ENCODE measurements at regions not wholly inside any gene's neighbourhood (a gene's known extent, or its start where the extent isn't known, plus 50 kb on each side); places are given as distances from the start of the nearest gene placed in this dataset.

DNA sequence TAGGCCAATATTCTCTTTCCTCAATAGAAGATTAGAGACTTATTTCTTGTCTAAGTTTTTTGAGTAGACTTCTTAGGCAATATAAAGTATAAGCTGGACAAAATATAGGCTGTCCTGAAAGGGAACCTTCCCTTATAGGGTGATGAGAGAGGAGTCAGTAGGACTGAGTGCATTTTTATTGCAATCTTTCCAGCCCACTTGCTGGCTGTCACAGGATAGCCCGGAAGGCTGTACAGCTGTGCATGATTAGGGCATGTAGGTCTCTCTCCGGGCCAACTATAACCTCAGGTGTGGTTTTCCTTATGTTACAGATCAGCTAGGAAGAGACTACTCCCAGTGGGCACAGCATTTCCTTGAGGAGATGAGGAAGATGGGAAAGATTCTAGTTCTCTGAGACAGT, 159.8 kb upstream of the MEF2C start:
- no peaks in the 10 kb centered on the region for H3K27me3 ChIP-seq (ENCODE audit: low read length)
- H3K4me2 ChIP-seq (ENCODE audit: low read depth, low read length, poor library complexity, severe bottlenecking), result no peak overlapping the region
- no peak overlapping the region for H2AFZ ChIP-seq (ENCODE audit: low read length)
- H3K4me1 ChIP-seq (ENCODE audit: low read length), result no peaks in the 10 kb centered on the region
- no peak overlapping the region for H3K9ac ChIP-seq (ENCODE audit: low read length)
- H3K27ac ChIP-seq (ENCODE audit: low read length), result no peak overlapping the region
- H4K20me1 ChIP-seq (ENCODE audit: insufficient read depth, low read depth, low read length), result no peaks in the 10 kb centered on the region
- no peak overlapping the region for H3K4me3 ChIP-seq (ENCODE audit: low read length)
- no peaks in the 10 kb centered on the region for H3K9me2 ChIP-seq (replicated peaks; ENCODE audit: insufficient read depth, low read length)
- no peak for DNase-seq
- H3K9me3 ChIP-seq (ENCODE audit: low read length), result no peaks in the 10 kb centered on the region
- H3K36me3 ChIP-seq (ENCODE audit: insufficient read depth, low read length), result no peaks in the 10 kb centered on the region
- H3K79me2 ChIP-seq (ENCODE audit: low read length), result no peaks in the 10 kb centered on the region

DNA sequence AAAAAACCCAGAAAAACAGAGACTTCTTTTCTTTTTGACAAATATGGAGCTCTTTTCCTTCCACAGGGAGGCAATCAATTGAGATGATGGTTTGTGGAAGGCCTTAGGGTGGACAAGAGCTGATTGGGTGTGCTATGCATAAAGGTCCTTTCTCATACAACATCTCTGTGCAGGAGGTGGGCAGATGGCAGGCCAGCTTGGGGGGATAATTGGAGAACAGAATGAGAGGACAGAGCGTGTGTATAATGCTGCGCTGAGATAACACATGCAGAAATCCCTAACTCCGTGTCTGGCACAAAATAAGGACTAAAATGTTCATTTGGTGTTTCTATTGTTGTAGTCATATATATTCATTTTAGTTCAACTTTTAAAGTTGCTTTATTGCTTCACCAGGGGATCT, 159.0 kb upstream of the MEF2C start:
- Histone ChIP-seq H3K4me3 (ENCODE audit: low read length) (no peak overlapping the region), H3K9me2 (replicated peaks; ENCODE audit: insufficient read depth, low read length) (no peaks in the 10 kb centered on the region), H2AFZ (ENCODE audit: low read length) (no peak overlapping the region), H3K36me3 (ENCODE audit: insufficient read depth, low read length) (no peaks in the 10 kb centered on the region), H3K79me2 (ENCODE audit: low read length) (no peaks in the 10 kb centered on the region), H4K20me1 (ENCODE audit: insufficient read depth, low read depth, low read length) (no peaks in the 10 kb centered on the region), H3K27ac (ENCODE audit: low read length) (no peak overlapping the region), H3K9me3 (ENCODE audit: low read length) (no peaks in the 10 kb centered on the region), H3K4me1 (ENCODE audit: low read length) (no peaks in the 10 kb centered on the region), H3K4me2 (ENCODE audit: low read depth, low read length, poor library complexity, severe bottlenecking) (no peak overlapping the region), H3K27me3 (ENCODE audit: low read length) (no peaks in the 10 kb centered on the region), H3K9ac (ENCODE audit: low read length) (no peak overlapping the region)
- DNase-seq, result no peak

DNA sequence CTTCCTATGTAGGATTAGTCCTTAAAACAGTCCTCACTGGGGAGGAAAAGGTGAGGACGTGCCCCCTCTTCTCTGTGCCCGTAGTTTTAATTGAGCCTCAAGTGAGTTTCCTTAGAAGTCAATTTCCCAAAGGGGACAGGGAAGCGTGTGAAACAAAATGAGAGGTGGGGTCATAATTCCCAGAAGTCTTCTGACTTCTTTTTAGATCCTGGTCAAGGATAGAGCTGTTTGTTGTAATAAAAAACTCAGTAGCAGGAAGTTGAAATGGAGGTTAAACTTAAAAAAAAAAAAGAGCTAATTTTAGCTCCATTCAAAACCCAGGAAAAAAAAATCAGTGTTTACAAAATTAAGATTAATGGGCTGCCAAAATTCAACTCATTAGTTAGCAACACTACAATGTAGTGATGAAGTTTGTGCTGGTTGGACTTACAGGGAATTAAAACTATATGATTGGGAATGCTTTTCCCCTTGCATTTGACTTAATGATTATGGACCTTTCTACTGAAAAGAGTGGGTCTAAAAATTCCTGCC, 158.3 kb upstream of the MEF2C start:
- no peaks in the 10 kb centered on the region for H3K27me3 ChIP-seq (ENCODE audit: low read length)
- H3K4me2 ChIP-seq (ENCODE audit: low read depth, low read length, poor library complexity, severe bottlenecking), result no peak overlapping the region
- no peaks in the 10 kb centered on the region for H3K4me1 ChIP-seq (ENCODE audit: low read length)
- H4K20me1 ChIP-seq (ENCODE audit: insufficient read depth, low read depth, low read length), result no peaks in the 10 kb centered on the region
- H3K9me3 ChIP-seq (ENCODE audit: low read length), result no peaks in the 10 kb centered on the region
- no peak overlapping the region for H2AFZ ChIP-seq (ENCODE audit: low read length)
- DNase-seq, result no peak
- no peak overlapping the region for H3K4me3 ChIP-seq (ENCODE audit: low read length)
- no peak overlapping the region for H3K27ac ChIP-seq (ENCODE audit: low read length)
- no peaks in the 10 kb centered on the region for H3K79me2 ChIP-seq (ENCODE audit: low read length)
- no peak overlapping the region for H3K9ac ChIP-seq (ENCODE audit: low read length)
- no peaks in the 10 kb centered on the region for H3K9me2 ChIP-seq (replicated peaks; ENCODE audit: insufficient read depth, low read length)
- no peaks in the 10 kb centered on the region for H3K36me3 ChIP-seq (ENCODE audit: insufficient read depth, low read length)

DNA sequence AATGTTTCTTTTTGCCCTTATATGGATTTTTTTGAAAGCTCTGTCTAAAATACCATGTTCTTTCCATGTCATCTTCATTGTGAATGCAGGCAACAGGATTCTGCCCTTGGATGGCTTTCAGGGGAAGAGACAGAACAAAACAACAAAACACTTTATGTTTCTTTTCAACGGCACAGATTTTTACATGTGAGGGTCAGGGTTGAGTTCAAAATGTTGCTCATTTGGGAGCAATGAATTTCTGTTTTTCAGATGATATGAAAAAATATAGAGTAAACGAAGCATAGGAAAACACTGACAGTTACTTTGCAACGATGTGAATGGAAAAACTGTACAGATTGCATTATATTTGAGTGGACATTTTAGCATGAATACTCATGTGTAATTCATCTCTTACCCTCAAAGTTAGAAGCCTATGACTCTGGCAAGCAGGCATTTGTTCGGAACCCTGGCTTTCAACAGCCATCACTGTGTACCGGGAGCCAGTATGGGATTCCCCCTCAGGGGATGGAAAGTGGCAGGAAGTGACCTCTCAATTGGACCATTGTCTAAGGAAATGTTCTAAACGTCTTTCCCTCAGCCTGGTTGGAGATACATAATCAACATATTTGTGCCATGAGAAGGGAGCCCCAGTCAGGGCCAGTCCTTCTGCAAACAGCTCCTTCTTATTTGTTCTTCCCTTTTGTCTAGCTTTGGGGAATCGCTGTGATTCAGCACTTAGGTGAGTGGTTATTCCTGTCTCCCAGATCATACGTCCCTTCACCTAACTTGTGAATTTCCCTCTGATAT, 153.9 kb upstream of the MEF2C start:
- H3K9me3 ChIP-seq (ENCODE audit: low read length), result no peaks in the 10 kb centered on the region
- no peak overlapping the region for H3K4me2 ChIP-seq (ENCODE audit: low read depth, low read length, poor library complexity, severe bottlenecking)
- no peaks in the 10 kb centered on the region for H3K27me3 ChIP-seq (ENCODE audit: low read length)
- H2AFZ ChIP-seq (ENCODE audit: low read length), result no peak overlapping the region
- H3K27ac ChIP-seq (ENCODE audit: low read length), result no peak overlapping the region
- no peak overlapping the region for H3K4me3 ChIP-seq (ENCODE audit: low read length)
- no peak for DNase-seq
- H3K9me2 ChIP-seq (replicated peaks; ENCODE audit: insufficient read depth, low read length), result no peaks in the 10 kb centered on the region
- H3K9ac ChIP-seq (ENCODE audit: low read length), result no peak overlapping the region
- no peaks in the 10 kb centered on the region for H3K36me3 ChIP-seq (ENCODE audit: insufficient read depth, low read length)
- H4K20me1 ChIP-seq (ENCODE audit: insufficient read depth, low read depth, low read length), result no peaks in the 10 kb centered on the region
- H3K79me2 ChIP-seq (ENCODE audit: low read length), result no peaks in the 10 kb centered on the region
- H3K4me1 ChIP-seq (ENCODE audit: low read length), result no peaks in the 10 kb centered on the region

DNA sequence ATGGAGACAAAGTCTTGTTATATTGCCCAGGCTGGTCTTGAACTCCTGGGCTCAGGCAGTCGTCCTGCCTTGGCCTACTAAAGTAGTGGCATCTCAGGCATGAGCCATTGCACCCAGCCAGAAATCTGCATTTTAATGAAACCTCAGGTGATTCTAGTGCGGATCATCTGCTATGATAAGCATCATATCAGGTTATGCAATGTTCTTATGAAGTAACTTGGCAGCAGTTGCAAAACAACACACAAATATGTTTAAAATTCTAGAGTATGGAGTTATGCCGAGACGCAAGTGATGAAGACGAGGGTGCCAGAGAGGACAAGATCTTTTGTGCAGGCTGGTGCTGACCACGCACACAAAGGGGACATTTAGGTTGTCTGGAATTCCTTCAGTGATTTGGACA, 153.2 kb upstream of the MEF2C start:
- Histone ChIP-seq H4K20me1 (ENCODE audit: insufficient read depth, low read depth, low read length) (no peaks in the 10 kb centered on the region), H3K9ac (ENCODE audit: low read length) (no peak overlapping the region), H3K27ac (ENCODE audit: low read length) (no peak overlapping the region), H3K36me3 (ENCODE audit: insufficient read depth, low read length) (no peaks in the 10 kb centered on the region), H3K79me2 (ENCODE audit: low read length) (no peaks in the 10 kb centered on the region), H3K9me2 (replicated peaks; ENCODE audit: insufficient read depth, low read length) (no peaks in the 10 kb centered on the region), H3K9me3 (ENCODE audit: low read length) (no peaks in the 10 kb centered on the region), H3K4me2 (ENCODE audit: low read depth, low read length, poor library complexity, severe bottlenecking) (no peak overlapping the region), H2AFZ (ENCODE audit: low read length) (no peak overlapping the region), H3K4me1 (ENCODE audit: low read length) (no peaks in the 10 kb centered on the region), H3K4me3 (ENCODE audit: low read length) (no peak overlapping the region), H3K27me3 (ENCODE audit: low read length) (no peaks in the 10 kb centered on the region)
- DNase-seq, result no peak

DNA sequence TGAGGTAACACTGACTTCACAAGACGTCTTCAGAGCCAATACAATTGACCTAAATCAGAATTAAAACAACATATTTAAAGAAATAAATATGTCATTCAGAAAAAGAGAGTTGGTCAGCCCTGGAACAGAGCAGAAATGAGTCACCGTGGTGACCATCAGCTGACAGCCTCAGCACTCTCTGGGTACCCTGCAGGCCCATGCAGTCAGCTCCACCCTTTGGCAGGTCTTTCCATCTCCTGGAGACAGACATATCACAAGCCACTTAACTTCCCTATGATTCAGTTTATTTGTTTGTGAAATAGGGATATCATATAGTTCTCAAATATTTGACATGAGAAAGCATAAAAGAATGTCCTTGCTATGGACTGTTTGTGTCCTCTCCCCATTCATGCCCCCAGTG, 151.6 kb upstream of the MEF2C start:
- Histone ChIP-seq H3K27ac (ENCODE audit: low read length) (no peak overlapping the region), H3K4me2 (ENCODE audit: low read depth, low read length, poor library complexity, severe bottlenecking) (no peak overlapping the region), H3K27me3 (ENCODE audit: low read length) (no peaks in the 10 kb centered on the region), H3K4me1 (ENCODE audit: low read length) (no peaks in the 10 kb centered on the region), H3K9ac (ENCODE audit: low read length) (no peak overlapping the region), H4K20me1 (ENCODE audit: insufficient read depth, low read depth, low read length) (no peaks in the 10 kb centered on the region), H2AFZ (ENCODE audit: low read length) (no peak overlapping the region), H3K36me3 (ENCODE audit: insufficient read depth, low read length) (no peaks in the 10 kb centered on the region), H3K4me3 (ENCODE audit: low read length) (no peak overlapping the region), H3K9me3 (ENCODE audit: low read length) (no peaks in the 10 kb centered on the region), H3K9me2 (replicated peaks; ENCODE audit: insufficient read depth, low read length) (no peaks in the 10 kb centered on the region), H3K79me2 (ENCODE audit: low read length) (no peaks in the 10 kb centered on the region)
- DNase-seq, result no peak

DNA sequence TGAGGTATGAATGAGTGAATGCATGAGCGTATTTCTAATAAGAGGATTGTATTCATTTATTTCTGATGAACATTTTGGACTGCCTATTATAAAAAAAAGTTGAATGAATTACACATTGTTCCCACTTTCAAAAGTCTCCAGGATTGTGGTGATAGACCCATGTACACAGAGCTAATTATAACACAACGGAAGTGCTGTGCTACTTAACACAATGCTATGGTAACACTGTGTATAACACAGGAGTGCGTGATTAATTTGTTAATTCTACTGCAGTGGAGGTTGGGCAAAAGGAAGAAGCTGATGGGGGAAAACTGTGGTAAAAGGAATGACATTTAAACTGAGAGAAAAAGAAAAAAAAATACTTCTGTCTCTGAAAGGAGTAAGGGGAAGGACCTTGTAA, 147.8 kb upstream of the MEF2C start:
- no peak for DNase-seq
- Histone ChIP-seq H3K79me2 (ENCODE audit: low read length) (no peaks in the 10 kb centered on the region), H4K20me1 (ENCODE audit: insufficient read depth, low read depth, low read length) (no peaks in the 10 kb centered on the region), H3K9ac (ENCODE audit: low read length) (no peak overlapping the region), H3K36me3 (ENCODE audit: insufficient read depth, low read length) (no peaks in the 10 kb centered on the region), H3K4me3 (ENCODE audit: low read length) (no peak overlapping the region), H3K27me3 (ENCODE audit: low read length) (no peaks in the 10 kb centered on the region), H3K9me3 (ENCODE audit: low read length) (no peaks in the 10 kb centered on the region), H3K4me1 (ENCODE audit: low read length) (no peaks in the 10 kb centered on the region), H3K4me2 (ENCODE audit: low read depth, low read length, poor library complexity, severe bottlenecking) (no peak overlapping the region), H3K9me2 (replicated peaks; ENCODE audit: insufficient read depth, low read length) (no peaks in the 10 kb centered on the region), H2AFZ (ENCODE audit: low read length) (no peak overlapping the region), H3K27ac (ENCODE audit: low read length) (no peak overlapping the region)

DNA sequence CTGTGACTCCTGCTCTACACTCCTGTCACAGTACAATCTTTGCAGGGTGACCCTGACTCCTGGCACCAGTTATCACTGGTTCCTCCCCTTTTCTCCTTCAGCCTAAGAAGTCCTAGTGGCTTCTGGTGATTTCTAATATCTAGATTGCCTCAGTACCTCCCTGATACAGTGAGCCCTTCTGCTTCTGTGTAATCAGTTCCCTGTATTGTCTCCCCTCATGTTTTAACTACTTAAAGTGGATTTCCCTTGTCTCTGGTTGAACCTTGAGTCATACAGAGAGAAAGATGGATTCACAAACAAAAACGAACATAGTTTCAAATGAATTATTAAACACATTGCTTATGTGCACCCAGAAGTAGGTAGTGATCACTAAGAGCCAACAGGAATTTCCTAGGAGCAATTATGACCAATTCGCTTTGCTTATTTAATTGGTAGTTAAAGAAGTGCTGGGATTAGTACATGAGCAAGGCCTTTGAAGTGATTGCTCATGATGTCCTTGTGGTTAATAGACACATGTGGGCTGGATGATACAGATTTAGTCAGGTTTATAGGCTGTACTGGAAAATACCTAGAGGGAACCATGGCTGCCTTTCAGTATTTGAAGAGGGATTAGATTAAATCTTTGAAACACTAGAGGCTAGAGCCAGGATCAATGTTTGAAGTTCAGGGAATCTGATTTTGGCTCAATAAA, 145.8 kb upstream of the MEF2C start:
- Histone ChIP-seq H3K36me3 (ENCODE audit: insufficient read depth, low read length) (no peaks in the 10 kb centered on the region), H2AFZ (ENCODE audit: low read length) (no peak overlapping the region), H3K9me2 (replicated peaks; ENCODE audit: insufficient read depth, low read length) (no peaks in the 10 kb centered on the region), H3K79me2 (ENCODE audit: low read length) (no peaks in the 10 kb centered on the region), H4K20me1 (ENCODE audit: insufficient read depth, low read depth, low read length) (no peaks in the 10 kb centered on the region), H3K9me3 (ENCODE audit: low read length) (no peaks in the 10 kb centered on the region), H3K4me1 (ENCODE audit: low read length) (no peaks in the 10 kb centered on the region), H3K27ac (ENCODE audit: low read length) (no peak overlapping the region), H3K4me3 (ENCODE audit: low read length) (no peak overlapping the region), H3K27me3 (ENCODE audit: low read length) (no peaks in the 10 kb centered on the region), H3K9ac (ENCODE audit: low read length) (no peak overlapping the region), H3K4me2 (ENCODE audit: low read depth, low read length, poor library complexity, severe bottlenecking) (no peak overlapping the region)
- no peak for DNase-seq

Measured in Karpas-422 (cell line).